ENCODE measurements at regions not wholly inside any gene's neighbourhood (a gene's known extent, or its start where the extent isn't known, plus 50 kb on each side); places are given as distances from the start of the nearest gene placed in this dataset.

GRCh38 chr13:31614073-31614472, 125.3 kb upstream of the RXFP2 start:
- no peak for DNase-seq

- no peak for DNase-seq
Observed at GRCh38 chr13:31614704-31615103, 124.6 kb upstream of the RXFP2 start.

GRCh38 chr13:31625115-31625514, 114.2 kb upstream of the RXFP2 start:
- DNase-seq: no peak

GRCh38 chr13:31627097-31627845, 112.1 kb upstream of the RXFP2 start:
- no peak for DNase-seq

GRCh38 chr13:31629085-31629780, 110.1 kb upstream of the RXFP2 start:
- DNase-seq: no peak

GRCh38 chr13:31631071-31631470, 108.3 kb upstream of the RXFP2 start:
- DNase-seq: no peak

GRCh38 chr13:31631746-31632145, 107.6 kb upstream of the RXFP2 start:
- no peak for DNase-seq

- DNase-seq: no peak
Observed at GRCh38 chr13:31638577-31638976, 100.7 kb upstream of the RXFP2 start.

- DNase-seq: no peak
Observed at GRCh38 chr13:31639443-31640163, 99.7 kb upstream of the RXFP2 start.

GRCh38 chr13:31649766-31650165, 89.6 kb upstream of the RXFP2 start:
- DNase-seq: no peak

- no peak for DNase-seq
Observed at GRCh38 chr13:31653730-31654129, 85.6 kb upstream of the RXFP2 start.

- DNase-seq: no peak
Observed at GRCh38 chr13:31663880-31664585, 75.3 kb upstream of the RXFP2 start.

- DNase-seq: no peak
Observed at GRCh38 chr13:31670831-31671617, 68.3 kb upstream of the RXFP2 start.

GRCh38 chr13:31674051-31674450, 65.3 kb upstream of the RXFP2 start:
- DNase-seq: no peak

GRCh38 chr13:31675440-31675953, 63.8 kb upstream of the RXFP2 start:
- DNase-seq: no peak

- DNase-seq: no peak
Observed at GRCh38 chr13:31681133-31681532, 58.2 kb upstream of the RXFP2 start.

GRCh38 chr13:31684466-31684865, 54.9 kb upstream of the RXFP2 start:
- DNase-seq: no peak

- no peak for DNase-seq
Observed at GRCh38 chr13:31686670-31687425, 52.5 kb upstream of the RXFP2 start.

Measured in NCI-H1105 treated with DMSO at 0.1 percent for 48 hours (cell line).